ENCODE measurements at regions not wholly inside any gene's neighbourhood (a gene's known extent, or its start where the extent isn't known, plus 50 kb on each side); places are given as distances from the start of the nearest gene placed in this dataset.

DNA sequence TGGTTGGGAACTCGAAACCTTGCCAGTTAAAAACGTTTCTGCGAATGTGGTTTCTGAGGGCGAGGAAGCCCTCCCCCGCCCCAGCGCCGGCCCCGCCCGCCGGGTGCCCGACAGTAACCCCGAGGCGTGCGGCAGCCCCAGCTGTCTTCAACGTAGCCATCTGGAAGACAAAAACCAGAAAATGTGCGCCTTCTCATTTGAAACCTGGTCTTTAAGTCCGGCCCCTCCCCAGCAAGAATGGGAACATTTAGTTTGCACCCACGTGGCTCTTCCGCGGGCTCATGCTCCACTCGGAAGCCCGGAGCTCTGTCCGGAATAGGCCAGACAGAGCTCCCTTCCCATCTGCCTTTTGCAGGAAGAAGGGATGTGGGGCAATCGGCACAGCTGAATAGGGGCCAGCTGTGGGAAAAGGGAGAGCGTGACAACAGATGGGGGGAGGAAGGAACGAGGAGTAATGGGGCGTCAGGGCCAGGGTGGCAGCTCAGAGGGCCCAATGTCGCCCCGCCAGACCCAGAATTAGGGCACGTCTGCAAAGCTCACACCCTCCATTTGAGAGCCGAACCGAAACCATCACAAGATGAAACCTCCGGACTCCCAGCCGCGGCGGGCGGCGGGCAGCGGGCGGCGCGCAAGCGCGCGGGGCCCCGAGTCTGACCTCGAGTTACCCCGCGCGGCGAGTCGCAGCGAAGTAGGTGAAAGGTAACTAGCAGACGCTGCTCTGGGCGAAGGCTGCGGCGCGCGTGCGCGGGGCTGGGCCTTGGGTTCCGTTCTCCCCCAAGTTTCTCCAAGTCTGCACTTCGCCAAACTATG, 63.4 kb upstream of the ABCA1 start:
- TF ChIP-seq POLR2A (IDR thresholded peaks at IDR 0.05) (peak; percentile 64), CTCF (IDR thresholded peaks at IDR 0.05) (no peak), EP300 (IDR thresholded peaks at IDR 0.05; ENCODE audit: low read depth) (peak; percentile 70), POLR2AphosphoS5 (IDR thresholded peaks at IDR 0.05) (peak; percentile 58 to 76 (median 73))
